Fibroblast of peridontal ligament (primary cell): ENCODE measurements at regions not wholly inside any gene's neighbourhood (a gene's known extent, or its start where the extent isn't known, plus 50 kb on each side); places are given as distances from the start of the nearest gene placed in this dataset.

Experiments used
- DNase-seq: peaks from one replicate; pipeline ENCODE4 v3.0.0-alpha.2; 2010; ENCODE audit errors: extremely low read depth

GRCh38 chr9:89963280-89963679, 358.5 kb downstream of the GADD45G start:
- no peak for DNase-seq

GRCh38 chr9:89967527-89967926, 362.7 kb downstream of the GADD45G start:
- DNase-seq = no peak

GRCh38 chr9:89969156-89969675, 364.4 kb downstream of the GADD45G start:
- DNase-seq = no peak

- DNase-seq = no peak
These were observed 365.2 kb downstream of the GADD45G start for GRCh38 chr9:89969881-89970639.

GRCh38 chr9:89970701-89971100, 365.9 kb downstream of the GADD45G start:
- no peak for DNase-seq

- no peak for DNase-seq
These were observed 367.7 kb downstream of the GADD45G start for GRCh38 chr9:89972535-89972934.

GRCh38 chr9:89974582-89974981, 369.8 kb downstream of the GADD45G start:
- DNase-seq = no peak

GRCh38 chr9:89975024-89975423, 370.2 kb downstream of the GADD45G start:
- DNase-seq = no peak

GRCh38 chr9:89975630-89976029, 370.8 kb downstream of the GADD45G start:
- DNase-seq = no peak

GRCh38 chr9:89978185-89978584, 373.4 kb downstream of the GADD45G start:
- DNase-seq = no peak

- no peak for DNase-seq
These were observed 375.8 kb downstream of the GADD45G start for GRCh38 chr9:89980600-89980999.

- no peak for DNase-seq
These were observed 377.2 kb downstream of the GADD45G start for GRCh38 chr9:89982016-89982415.

- no peak for DNase-seq
These were observed 378.6 kb downstream of the GADD45G start for GRCh38 chr9:89983411-89983810.

- no peak for DNase-seq
These were observed 379.4 kb downstream of the GADD45G start for GRCh38 chr9:89984214-89984613.

GRCh38 chr9:89985068-89985467, 380.3 kb downstream of the GADD45G start:
- DNase-seq = no peak

GRCh38 chr9:89986190-89986589, 381.4 kb downstream of the GADD45G start:
- DNase-seq = no peak

- DNase-seq = no peak
These were observed 383.6 kb downstream of the GADD45G start for GRCh38 chr9:89988458-89988857.

GRCh38 chr9:89991204-89991790, 386.5 kb downstream of the GADD45G start:
- no peak for DNase-seq

GRCh38 chr9:89992326-89993198, 387.8 kb downstream of the GADD45G start:
- DNase-seq = no peak

GRCh38 chr9:89993678-89994630, 389.1 kb downstream of the GADD45G start:
- no peak for DNase-seq

- DNase-seq = no peak
These were observed 390.3 kb downstream of the GADD45G start for GRCh38 chr9:89994988-89995613.
